HT-29 (cell line): ENCODE measurements at regions not wholly inside any gene's neighbourhood (a gene's known extent, or its start where the extent isn't known, plus 50 kb on each side); places are given as distances from the start of the nearest gene placed in this dataset.

Source experiments
- DNase-seq: peaks from one replicate; pipeline ENCODE4 v3.0.0-alpha.2; 2015; ENCODE audit warnings: low spot score

DNA sequence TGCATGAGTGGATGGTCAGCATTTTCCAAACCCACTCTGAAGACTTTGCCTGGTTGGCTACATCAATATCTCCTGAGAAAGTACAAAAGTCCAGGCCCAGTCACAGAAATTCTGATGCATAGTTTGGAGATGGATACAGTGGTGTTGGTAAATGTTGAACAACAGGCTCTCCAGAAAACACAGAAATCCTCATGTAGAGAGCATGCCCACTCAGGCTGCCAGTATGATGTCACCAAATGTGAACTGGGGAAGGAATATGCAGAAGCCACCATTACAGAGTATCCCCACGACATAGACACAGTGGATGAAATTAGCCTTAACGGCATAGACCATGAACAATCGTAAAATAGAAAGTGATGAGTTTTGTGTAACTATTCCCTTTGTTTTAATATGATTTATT is 97.1 kb upstream of the NXT1 start:
- no peak for DNase-seq

DNA sequence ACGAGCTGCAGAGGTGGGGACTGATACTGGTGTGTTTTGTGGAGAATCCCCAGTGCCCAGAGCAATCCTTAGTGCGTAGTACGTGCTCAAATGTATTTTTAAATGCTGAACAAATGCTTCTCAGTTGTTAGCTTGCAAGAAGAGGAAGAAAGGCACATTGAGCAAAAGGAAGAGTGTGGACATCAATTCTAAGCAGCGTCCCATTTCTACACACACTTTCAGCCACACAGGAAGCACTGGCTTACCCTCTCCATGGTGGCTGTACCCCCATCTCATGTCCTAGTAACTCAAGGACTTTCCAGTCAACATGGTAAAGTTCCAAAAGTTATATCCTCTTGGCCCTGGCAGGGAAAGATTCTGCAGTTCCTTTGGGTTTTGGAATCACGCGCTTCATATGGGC is 98.8 kb upstream of the NXT1 start:
- no peak for DNase-seq

DNA sequence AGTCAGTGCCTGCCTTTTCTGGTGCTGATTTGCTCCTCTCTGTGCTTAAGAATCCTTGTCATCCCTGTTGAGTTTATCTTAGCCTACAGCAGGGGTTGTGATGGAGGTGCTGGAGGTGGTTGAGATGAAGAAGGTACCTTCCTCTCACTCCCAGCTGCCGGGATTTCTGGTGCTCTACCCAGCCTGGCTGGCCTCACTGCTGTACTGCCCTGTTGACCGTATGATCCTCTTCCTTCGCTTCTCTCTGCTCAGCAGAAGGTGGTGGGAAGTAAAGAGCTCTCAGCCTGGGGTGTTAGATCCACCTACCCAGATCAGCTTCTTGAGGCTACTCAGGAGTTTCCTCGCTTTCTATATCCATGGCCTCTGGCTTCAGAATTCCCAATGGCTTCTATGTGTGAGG is 101.0 kb upstream of the NXT1 start:
- DNase-seq = no peak

DNA sequence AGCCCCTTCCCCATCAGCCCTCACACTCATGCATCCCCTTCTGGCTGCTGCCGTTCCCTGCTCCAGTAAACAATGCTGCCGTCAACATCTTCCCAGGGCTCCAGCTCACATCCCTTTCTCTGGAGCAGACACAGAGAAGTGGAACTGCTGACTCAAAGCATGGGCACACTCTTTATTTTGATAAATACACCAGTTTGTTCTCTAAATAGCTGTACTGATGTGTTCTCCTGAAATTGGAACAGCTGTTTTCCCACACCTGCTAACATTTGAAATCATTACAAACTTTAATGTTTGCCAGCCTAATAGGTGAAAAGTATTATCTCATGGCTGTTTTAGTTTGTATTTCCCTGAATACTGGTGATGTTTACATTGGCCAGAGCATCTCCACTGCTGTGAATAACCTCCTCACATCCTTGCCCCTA is 102.1 kb upstream of the NXT1 start:
- DNase-seq = no peak

DNA sequence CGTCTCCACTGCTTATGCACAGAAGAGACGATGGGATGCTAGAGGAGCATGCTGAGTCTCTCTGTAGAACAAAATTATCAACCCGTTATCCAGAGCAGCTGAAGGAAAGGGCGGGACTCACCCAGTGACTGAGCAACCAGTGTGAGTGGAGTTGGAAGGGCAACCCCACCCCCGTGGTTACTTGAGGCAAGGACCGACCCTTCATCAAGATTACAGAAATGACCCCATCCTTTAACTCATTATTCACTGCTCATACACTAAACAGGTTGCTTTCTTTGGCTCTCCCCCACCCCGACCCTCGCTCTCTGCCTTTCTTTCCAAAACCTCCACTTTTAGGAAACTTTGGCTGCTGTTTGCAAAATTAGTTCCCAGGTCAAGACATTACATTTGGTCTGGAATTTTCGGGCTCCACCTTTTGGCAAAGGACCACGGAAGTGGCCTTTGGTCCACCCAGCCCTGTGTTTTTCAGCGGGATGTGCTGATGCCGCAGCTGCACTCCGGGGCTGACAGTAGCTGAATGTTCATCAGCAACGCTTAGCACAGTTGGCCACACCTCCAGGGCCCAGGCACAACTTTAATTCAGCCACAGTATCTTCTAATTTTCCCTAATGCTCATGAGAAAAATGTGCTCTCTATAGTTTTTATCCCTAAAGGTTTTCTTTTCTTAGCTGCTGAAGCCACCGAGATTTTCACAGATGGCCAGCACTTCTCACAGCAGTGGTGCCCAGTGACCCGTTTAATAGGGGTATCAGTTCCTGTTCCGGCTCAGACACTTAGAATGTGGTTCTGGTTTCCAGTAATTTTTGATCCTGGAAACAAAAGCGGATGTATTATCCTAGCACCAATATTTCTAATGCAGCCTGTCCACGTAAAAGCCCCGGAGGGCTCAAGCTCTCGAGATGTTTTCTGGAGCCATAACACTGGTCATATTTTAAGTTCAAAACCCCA is 103.6 kb upstream of the NXT1 start:
- DNase-seq = no peak

DNA sequence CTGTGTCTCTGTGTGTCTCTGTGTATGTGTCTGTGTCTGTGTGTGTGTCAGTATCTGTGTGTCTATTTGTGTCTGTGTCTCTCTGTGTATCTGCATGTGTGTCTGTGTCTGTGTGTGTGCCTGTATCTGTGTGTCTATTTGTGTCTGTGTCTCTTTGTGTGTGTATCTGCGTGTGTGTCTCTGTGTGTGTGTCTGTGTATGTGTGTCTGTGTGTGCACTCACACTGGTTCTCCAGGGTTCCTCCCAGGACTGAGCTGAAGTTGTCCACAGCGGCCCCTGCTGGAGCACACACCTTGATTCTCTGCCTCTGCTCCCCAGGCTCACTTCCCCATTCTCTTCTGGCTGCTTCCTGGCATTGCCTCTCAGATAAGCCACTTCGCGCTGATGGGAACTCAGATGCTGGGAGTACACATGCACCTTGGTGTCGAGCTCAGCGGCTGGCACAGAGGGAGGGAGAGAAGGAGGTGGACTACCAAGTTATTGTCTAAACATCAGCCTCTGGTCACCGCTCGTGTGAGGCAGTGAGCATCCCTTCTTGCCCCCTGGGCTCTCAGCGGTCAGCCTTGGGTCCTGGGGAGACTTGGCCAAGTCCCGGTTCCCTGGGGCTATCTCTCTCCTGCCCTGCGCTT is 104.9 kb upstream of the NXT1 start:
- peak; percentile 52 for DNase-seq

DNA sequence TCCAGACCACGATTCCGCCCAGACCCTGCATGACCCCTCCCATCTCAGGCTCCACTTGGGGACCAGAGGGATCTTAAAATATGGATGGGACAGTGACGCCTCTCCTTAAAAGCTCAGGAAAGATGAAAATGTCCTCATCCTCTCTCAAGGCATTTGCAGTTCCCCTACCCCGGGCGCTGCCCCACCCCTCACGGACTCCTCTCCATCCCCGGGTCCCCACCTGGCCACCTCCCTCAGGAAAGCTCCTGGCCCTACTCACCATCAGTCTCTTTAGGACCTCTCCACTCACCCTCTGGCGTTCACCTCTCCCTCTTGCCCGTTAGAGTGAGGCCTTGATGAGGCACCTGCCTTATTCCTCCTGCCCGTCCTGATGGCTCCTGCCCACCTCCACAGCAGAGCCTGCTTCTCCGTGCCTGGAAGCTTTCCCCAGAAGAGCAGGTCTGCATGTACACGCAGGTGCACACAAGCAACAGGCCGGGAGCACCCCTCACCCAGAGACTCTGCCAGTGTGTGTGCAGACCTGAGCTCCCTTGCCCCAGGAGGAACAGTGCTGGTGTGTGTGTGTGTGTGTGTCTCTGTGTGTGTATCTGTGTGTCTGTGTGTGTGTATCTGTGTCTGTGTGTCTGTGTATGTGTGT is 105.6 kb upstream of the NXT1 start:
- no peak for DNase-seq

DNA sequence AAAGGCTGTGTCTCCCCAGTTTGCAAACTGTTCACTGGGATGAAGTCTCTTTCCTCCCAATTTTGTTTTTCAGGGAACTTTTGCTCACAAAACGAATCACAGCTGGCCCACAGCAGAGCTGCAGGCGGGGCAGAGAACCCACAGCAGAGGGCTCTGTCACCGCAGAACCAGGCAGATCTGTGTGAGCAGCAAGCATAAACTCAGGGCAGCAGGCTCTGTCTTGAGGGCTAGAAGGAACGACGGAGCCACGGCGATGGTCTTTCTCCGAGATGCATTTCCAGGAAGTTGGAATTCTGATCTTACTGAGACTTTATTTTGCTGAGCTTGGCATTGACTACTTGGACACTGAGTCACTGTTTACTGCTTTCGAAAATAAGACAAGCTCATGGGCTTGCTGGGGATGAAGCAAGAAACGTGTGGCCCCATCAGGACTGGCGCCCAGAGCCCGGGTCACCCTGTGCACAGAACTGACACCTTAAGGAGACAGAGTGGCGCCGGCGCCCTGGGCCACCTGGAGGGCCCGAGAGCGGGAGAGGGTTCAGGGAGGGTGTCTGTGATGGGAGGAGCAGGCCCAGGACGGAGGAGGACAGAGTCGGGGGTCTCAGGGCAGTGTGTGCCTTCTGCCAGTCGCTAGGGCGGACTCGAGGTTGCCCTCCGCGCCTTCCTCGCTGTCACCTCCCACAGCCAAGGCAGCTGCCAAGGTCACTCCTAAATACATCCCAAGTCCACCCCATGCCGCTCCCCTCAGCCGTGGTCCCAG is 106.3 kb upstream of the NXT1 start:
- no peak for DNase-seq

DNA sequence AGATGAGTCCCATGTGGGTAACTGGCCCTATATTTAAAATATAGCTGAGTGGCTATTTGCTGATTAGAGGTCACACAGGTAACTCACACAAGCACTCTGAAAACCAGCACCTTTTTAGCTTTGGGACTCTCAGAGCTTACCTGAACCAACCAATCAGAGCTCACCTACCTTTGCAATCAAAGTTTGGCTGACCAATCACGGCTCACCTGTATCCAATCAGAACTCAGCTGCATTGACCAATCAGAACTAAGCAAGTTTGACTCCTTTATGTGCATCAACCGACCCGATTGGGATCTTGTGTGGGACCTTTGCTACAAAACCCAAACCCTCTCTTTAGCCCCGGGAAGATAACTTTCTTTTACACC is 106.8 kb upstream of the NXT1 start:
- DNase-seq = no peak

DNA sequence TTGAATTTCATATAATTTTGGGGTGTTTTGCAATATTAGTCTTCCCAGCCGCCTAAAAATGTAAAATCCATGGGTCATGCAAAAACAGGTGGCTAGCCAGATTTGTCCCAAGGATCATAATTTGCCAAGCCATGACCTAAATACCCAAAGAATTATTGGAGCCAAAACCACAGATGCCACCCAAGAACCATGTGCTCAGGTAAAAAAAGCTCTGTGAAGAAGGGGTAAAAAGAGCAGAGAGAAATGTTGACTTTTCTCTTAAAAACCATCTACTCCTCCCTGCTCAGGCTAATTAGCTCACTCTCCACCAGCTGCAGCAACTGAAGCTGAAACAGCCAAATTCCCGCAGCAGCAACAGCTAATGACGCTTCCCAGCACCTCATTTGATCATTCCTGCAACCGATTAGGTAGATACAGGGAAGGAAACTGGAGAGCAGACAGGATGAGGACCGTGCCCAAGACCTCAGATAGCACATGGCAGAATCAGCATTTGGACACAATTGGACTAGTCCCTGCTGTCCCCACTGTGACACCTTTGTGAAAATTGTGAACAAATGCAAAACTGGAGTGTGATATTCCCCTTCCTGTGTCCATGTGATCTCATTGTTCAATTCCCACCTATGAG is 107.9 kb upstream of the NXT1 start:
- DNase-seq = no peak

DNA sequence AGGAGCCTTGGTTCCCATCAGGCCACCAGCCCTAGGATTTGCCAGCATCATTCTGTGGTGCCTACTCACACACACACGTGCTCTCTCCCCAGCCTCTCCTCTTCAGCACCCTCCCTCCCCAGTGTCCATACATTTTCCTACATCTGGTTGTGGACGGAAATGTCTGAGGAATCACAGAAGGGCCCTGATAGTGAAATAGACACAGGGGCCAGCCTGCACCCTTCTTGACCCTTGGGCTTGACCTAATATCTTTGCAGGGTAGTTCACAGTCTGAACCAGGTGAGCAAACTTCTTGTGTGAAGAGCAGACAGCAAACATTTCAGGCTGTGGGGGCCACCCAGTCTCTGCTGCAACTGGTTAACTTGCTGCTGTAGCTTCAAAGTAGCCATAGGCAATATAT is 108.5 kb upstream of the NXT1 start:
- no peak for DNase-seq

DNA sequence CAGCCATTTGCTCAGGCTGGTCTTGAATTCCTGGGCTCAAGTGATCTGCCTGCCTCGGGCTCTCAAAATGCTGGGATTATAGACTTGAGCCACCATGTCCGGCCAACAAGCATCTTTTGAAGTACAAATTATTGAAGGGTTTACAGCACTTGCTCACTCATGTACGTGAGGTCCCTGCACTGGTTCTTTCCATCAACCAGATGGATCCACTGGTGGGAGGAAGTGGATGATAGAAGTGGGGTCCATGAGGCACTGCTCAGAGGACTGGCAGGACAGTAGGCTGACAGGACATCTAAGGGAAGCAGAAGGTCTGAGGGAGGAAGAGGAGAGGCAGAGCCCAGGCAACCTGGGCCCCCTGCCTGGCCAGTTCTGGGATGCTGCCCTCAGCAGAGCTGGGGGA is 109.2 kb upstream of the NXT1 start:
- DNase-seq = no peak

DNA sequence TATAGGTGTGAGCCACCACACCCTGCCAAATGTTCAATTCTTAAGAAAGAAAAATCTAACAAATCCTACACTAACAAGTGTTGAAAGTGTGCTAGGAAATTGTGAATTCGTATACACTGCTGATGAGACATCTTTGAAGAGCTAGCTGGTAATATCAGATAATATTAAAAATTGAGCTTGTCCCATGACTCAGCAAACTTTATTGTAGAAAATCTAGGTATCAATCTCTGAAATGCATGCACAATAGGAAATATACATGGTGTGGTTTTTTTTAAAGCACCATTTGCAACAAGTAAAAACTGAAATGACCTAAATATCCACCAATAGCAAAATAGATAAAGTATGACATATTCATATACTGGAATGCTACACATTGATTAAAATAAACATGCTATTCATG is 110.1 kb upstream of the NXT1 start:
- no peak for DNase-seq

DNA sequence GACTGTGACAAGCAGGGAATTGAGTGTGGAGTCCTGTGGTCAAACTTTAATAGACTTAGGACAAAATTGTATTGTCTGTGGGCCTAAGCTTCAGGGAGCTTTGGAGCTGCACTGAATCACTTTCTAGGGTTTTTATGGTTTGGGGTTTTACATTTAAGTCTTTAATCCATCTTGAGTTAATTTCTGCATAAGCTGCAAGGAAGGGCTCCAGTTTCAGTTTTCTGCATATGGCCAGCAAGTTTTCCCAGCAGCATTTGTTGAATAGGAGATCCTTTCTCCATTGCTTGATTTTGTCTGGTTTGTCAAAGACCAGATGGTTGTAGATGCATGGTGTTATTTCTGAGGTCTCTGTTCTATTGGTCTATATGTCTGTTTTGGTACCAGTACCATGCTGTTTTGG is 113.4 kb upstream of the NXT1 start:
- DNase-seq = no peak

DNA sequence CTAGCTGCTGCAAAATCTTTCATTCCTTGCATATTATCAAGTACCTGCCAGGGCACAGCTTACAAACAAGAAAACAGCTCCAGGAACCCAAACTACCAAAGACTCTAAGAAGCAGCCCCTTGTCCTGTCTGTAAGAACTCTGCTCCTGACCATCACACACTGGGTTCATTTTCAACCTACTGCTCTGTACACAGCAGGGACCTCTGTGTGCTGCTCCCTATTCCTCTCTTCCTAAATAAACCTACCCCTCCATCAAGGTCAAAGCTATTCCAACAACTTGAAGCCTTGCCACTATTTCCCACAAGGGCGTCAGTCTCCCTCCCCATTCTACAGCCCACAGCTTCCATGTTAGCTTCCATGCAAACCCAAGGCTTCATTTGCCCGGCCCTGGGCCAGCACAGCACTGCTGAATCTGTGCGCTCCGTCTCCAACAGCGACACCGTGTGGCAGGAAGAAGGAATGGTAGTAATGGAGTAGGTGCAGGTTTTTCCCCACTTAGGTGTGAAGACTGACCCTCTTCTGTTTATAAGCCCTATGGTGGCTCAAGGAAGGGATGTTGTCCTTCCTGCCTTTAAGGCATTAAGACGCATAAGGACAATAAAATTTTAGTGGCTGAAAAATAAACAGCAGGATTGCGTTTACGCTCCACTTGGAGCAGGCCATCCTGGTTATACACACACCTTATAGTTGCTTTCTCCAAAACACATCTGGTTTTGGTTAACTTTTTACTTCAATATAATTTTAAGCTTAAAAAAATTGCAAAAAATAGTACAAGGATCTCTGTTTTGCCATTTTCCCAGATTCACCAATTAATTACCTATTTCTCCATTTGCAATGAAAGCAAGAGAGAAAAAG is 115.2 kb upstream of the NXT1 start:
- DNase-seq = peak; percentile 63

DNA sequence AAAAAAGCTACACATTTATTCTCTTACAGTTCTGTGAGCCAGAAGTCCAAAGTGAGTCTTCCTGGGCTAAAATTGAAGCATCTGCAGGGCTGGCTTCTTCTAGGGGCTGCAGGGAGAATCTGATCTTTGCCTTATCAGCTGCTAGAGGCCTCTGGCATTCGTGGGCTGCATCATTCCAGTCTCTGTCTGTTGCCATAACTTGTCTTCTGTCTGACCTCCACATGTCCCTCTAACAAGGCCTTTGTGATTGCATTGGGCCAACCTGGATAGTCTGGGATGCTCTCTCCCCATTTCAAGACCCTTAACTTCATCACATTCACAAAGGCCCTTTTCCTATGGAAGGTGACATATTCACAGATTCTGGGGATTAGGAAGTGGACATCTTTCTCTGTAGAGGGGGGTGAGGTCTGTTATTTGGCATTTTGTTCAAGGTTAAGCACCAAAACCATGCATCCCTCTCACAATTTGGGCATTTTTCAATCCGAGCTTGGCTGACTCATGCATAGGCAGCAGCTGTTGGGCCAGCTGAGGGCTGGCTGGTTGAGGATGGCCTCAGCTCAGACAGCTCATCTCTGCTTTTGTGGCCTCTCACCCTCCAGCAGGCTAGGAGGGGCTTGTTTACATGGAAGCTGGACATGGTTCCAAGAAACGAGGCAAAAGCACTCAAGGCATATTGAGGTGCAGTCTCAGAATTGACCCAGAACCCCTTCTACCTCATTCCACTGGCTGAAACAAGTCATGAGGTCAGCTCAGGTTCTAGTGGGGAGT is 116.1 kb upstream of the NXT1 start:
- DNase-seq = no peak

DNA sequence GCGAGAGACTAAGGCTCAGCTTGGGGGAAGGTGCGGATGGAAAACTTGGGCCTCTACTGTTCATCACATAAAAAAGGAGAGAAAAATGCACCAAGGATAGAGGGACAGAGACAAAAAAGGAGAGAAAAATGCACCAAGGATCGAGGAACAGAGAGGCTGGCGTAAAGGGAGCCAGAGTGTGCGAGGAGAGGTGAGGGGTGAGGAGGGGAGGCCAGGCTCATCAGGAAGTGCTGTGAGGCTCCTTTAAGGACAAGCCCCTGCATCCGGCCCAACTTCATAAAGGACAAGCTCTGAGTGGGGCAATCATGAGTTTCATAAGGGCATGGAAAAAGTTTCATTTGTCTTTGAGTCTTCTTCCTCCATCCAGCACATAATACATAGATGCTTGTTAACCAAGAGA is 117.2 kb upstream of the NXT1 start:
- no peak for DNase-seq

DNA sequence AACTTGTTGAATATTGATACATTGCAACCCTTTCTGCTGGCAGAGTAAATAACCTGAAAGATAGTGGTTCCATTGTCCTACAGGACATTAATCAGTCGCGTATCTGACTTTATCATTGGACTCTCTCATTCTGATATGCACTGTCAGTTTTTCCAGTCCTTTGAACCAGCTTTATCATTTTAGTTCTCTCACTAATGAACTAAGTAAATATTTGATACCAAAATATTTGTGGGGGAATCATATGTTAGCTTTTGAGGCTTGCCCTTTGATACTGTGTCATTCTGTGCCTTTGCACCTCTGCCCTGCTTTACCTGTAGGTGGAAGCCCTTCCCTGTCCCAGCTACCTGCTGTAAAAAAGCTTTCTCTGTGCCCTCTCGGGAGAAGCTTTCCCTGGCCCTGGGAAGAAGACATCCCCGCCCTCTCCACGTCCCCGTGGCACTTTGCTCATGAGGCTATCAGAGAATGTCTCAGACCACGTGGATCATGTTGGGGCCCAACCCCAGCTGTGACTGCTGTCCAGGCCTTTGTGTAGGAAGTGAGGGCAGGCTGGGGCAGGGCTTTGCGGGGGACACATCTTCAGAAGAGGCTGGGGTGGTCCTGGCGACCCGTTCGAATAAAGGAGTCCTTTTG is 117.8 kb upstream of the NXT1 start:
- no peak for DNase-seq

DNA sequence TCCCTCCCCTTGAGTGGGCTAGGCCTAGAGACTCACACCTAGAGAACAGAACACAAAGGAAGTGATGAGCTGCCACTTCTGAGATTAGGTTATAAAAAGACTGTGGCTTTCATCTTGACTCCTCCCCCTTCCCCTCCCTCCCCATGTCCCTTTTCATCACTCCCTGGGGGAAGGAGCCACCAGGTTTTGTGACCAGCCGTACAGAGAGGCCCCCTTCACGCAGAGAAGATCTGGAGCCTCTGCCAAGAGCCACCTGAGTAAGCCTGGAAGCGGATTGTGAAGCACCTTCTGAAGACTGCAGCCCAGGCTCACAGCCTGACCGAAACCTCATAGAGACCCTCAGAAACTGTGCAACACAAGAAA is 118.4 kb upstream of the NXT1 start:
- no peak for DNase-seq
